Ishikawa (cell line): ENCODE measurements at regions not wholly inside any gene's neighbourhood (a gene's known extent, or its start where the extent isn't known, plus 50 kb on each side); places are given as distances from the start of the nearest gene placed in this dataset.

Experiments
- CEBPB ChIP-seq: IDR thresholded peaks from 2 replicates; pipeline ENCODE4 v1.6.1; 2012
- CREB1 ChIP-seq: IDR thresholded peaks from 2 replicates; pipeline ENCODE4 v1.6.1; 2012; ENCODE audit warnings: low read depth
- EGR1 ChIP-seq: IDR thresholded peaks from 2 replicates; pipeline ENCODE4 v1.6.1; 2012
- EP300 ChIP-seq: IDR thresholded peaks from 2 replicates; pipeline ENCODE4 v1.6.1; 2012; ENCODE audit warnings: borderline replicate concordance
- FOXM1 ChIP-seq: IDR thresholded peaks from 2 replicates; pipeline ENCODE4 v1.6.1; 2012; ENCODE audit warnings: low read depth, borderline replicate concordance
- MAX ChIP-seq: IDR thresholded peaks from 2 replicates; pipeline ENCODE4 v1.6.1; 2012
- NFIC ChIP-seq: IDR thresholded peaks from 2 replicates; pipeline ENCODE4 v1.6.1; 2012
- RAD21 ChIP-seq: IDR thresholded peaks from 2 replicates; pipeline ENCODE4 v1.6.1; 2012; ENCODE audit warnings: low read depth
- TAF1 ChIP-seq: IDR thresholded peaks from 2 replicates; pipeline ENCODE4 v1.6.1; 2012; ENCODE audit warnings: low read depth, mild to moderate bottlenecking
- TCF12 ChIP-seq: IDR thresholded peaks from 2 replicates; pipeline ENCODE4 v1.6.1; 2012; ENCODE audit warnings: low read depth
- TEAD4 ChIP-seq: IDR thresholded peaks from 2 replicates; pipeline ENCODE4 v1.6.1; 2012
- USF1 ChIP-seq: IDR thresholded peaks from 2 replicates; pipeline ENCODE4 v1.6.1; 2012
- YY1 ChIP-seq: IDR thresholded peaks from 2 replicates; pipeline ENCODE4 v1.6.1; 2012; ENCODE audit warnings: low read depth
- ZBTB7A ChIP-seq: IDR thresholded peaks from 2 replicates; pipeline ENCODE4 v1.6.1; 2012; ENCODE audit warnings: low read depth
- TF ChIP-seq, protein P1 (sequence below): IDR thresholded peaks from 2 replicates; pipeline ENCODE4 v1.6.1; 2012; ENCODE audit warnings: low read depth, mild to moderate bottlenecking

- no peak for TF ChIP-seq EP300
- no peak for TF ChIP-seq ZBTB7A
- TF ChIP-seq NFIC, result no peak
- no peak for TF ChIP-seq YY1
- TF ChIP-seq, protein P1, sequence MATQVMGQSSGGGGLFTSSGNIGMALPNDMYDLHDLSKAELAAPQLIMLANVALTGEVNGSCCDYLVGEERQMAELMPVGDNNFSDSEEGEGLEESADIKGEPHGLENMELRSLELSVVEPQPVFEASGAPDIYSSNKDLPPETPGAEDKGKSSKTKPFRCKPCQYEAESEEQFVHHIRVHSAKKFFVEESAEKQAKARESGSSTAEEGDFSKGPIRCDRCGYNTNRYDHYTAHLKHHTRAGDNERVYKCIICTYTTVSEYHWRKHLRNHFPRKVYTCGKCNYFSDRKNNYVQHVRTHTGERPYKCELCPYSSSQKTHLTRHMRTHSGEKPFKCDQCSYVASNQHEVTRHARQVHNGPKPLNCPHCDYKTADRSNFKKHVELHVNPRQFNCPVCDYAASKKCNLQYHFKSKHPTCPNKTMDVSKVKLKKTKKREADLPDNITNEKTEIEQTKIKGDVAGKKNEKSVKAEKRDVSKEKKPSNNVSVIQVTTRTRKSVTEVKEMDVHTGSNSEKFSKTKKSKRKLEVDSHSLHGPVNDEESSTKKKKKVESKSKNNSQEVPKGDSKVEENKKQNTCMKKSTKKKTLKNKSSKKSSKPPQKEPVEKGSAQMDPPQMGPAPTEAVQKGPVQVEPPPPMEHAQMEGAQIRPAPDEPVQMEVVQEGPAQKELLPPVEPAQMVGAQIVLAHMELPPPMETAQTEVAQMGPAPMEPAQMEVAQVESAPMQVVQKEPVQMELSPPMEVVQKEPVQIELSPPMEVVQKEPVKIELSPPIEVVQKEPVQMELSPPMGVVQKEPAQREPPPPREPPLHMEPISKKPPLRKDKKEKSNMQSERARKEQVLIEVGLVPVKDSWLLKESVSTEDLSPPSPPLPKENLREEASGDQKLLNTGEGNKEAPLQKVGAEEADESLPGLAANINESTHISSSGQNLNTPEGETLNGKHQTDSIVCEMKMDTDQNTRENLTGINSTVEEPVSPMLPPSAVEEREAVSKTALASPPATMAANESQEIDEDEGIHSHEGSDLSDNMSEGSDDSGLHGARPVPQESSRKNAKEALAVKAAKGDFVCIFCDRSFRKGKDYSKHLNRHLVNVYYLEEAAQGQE, result no peak
- no peak for TF ChIP-seq TAF1
Measured at GRCh38 chr1:88451856-88452255, 232.2 kb upstream of the PKN2 start.

- TF ChIP-seq RAD21 (no peak), NFIC (no peak), TEAD4 (no peak), FOXM1 (no peak), ZBTB7A (no peak), MAX (no peak), CREB1 (no peak)
Measured at GRCh38 chr1:88453295-88453694, 230.8 kb upstream of the PKN2 start.

- TF ChIP-seq RAD21 (no peak), NFIC (no peak), TAF1 (no peak), YY1 (no peak), EP300 (no peak), CEBPB (no peak), USF1 (no peak), CREB1 (no peak), ZBTB7A (no peak), EGR1 (no peak), FOXM1 (no peak)
- TF ChIP-seq, protein P1, result no peak
Measured at GRCh38 chr1:88454781-88455180, 229.3 kb upstream of the PKN2 start.

DNA sequence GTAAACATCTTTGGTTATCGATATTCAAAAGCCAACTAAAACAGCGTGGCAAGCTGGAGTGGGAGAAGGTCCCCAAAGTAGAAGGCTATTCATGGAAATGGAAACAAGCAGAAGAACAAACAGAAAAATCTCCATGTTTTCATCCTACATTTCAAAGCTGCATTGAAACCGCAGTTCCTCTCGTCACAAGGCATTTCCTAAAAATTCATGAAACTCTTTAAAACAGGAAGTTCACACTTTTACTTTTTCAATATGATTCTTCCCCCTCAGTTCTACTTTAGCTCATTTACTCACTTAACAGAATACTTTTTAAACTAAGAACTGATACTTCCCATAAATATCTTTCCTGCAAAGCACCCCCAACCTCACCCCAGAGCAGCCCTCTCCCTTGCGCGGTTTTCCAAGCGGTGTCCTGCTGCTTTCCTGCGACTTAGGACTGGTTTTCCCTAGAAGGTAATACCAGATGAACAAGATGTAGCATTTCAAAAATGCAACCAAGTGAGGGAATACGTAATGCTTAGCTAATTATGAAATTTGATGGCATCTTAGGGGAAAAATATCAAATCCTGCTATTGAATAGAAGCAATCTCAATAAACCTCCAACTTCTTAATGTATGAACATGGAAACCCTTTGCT lies 228.3 kb upstream of the PKN2 start:
- no peak for TF ChIP-seq TCF12
- TF ChIP-seq YY1, result no peak
- TF ChIP-seq MAX, result no peak
- TF ChIP-seq TEAD4, result no peak
- no peak for TF ChIP-seq CREB1
- TF ChIP-seq EGR1, result no peak
- no peak for TF ChIP-seq ZBTB7A
- TF ChIP-seq TAF1, result no peak
- TF ChIP-seq FOXM1, result no peak
- TF ChIP-seq RAD21, result no peak
- no peak for TF ChIP-seq CEBPB
- TF ChIP-seq NFIC, result no peak
- TF ChIP-seq EP300, result no peak
- TF ChIP-seq USF1, result no peak
- TF ChIP-seq, protein P1, result no peak

DNA sequence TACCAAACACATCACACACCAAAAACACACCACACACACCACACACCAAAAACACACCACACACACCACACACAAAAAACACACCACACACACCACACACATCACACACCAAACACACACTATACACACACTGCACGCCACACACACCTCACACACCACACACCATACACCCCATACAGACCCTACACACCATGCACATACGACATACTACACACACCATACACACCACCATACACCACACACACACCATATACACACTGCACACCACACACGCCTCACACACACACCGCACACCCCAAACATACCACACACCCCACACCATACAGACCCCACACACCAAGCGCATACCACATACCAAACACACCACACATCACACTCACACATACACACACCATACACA lies 226.9 kb upstream of the PKN2 start:
- TF ChIP-seq ZBTB7A (no peak), CEBPB (no peak), MAX (no peak), EGR1 (no peak)
